H1 (cell line): ENCODE measurements at regions not wholly inside any gene's neighbourhood (a gene's known extent, or its start where the extent isn't known, plus 50 kb on each side); places are given as distances from the start of the nearest gene placed in this dataset.

ENCODE experiments used
- CBX8 ChIP-seq: fragments of 300-800, 300-1000 bp; sonication (generic); IDR thresholded peaks from 2 replicates; pipeline ENCODE4 v1.7.1; 2016; ENCODE audit warnings: low read depth, low read length, borderline replicate concordance
- JUND ChIP-seq: IDR thresholded peaks from 2 replicates; pipeline ENCODE4 v1.6.1; 2011; ENCODE audit warnings: mild to moderate bottlenecking, improper control_type of control experiment, low read length
- PHF8 ChIP-seq: fragments of 200-600 bp; sonication (generic); conservative IDR thresholded peaks from 2 replicates; pipeline ENCODE4 v1.7.1; 2012; ENCODE audit warnings: low read depth, mild to moderate bottlenecking, inconsistent platforms, low read length, moderate library complexity
- RAD21 ChIP-seq, 2 experiments: IDR thresholded peaks in 1 of 2; conservative IDR thresholded peaks in 1 of 2; 2 replicates each; pipeline ENCODE4 v1.6.1; 2011; ENCODE audit warnings: low read depth in 2 of 2, low read length in 2 of 2, improper control_type of control experiment in 1 of 2, inconsistent platforms in 1 of 2, mild to moderate bottlenecking in 1 of 2, moderate library complexity in 1 of 2
- SAP30 ChIP-seq: fragments of 300-600 bp; sonication (generic); IDR thresholded peaks from 2 replicates; pipeline ENCODE4 v1.7.1; 2012; ENCODE audit warnings: low read length, moderate library complexity, mild to moderate bottlenecking, inconsistent platforms; ENCODE audit not compliant: insufficient read depth, insufficient replicate concordance
- SIX5 ChIP-seq: IDR thresholded peaks from 2 replicates; pipeline ENCODE4 v1.6.1; 2011; ENCODE audit warnings: mild to moderate bottlenecking, low read depth, low read length
- SP4 ChIP-seq: IDR thresholded peaks from 2 replicates; pipeline ENCODE4 v1.6.1; 2012; ENCODE audit warnings: low read length, inconsistent platforms
- TAF1 ChIP-seq: IDR thresholded peaks from 2 replicates; pipeline ENCODE4 v1.6.1; 2011; ENCODE audit warnings: mild to moderate bottlenecking, low read depth, low read length
- TBP ChIP-seq: IDR thresholded peaks from 2 replicates; pipeline ENCODE4 v1.6.1; 2011; ENCODE audit warnings: low read depth, low read length, improper control_type of control experiment
- TF ChIP-seq, protein P1 (sequence below): fragments of 300-600 bp; sonication (generic); IDR thresholded peaks from 2 replicates; pipeline ENCODE4 v1.7.1; 2012; ENCODE audit warnings: low read length, moderate library complexity, mild to moderate bottlenecking, inconsistent platforms; ENCODE audit not compliant: insufficient replicate concordance

DNA sequence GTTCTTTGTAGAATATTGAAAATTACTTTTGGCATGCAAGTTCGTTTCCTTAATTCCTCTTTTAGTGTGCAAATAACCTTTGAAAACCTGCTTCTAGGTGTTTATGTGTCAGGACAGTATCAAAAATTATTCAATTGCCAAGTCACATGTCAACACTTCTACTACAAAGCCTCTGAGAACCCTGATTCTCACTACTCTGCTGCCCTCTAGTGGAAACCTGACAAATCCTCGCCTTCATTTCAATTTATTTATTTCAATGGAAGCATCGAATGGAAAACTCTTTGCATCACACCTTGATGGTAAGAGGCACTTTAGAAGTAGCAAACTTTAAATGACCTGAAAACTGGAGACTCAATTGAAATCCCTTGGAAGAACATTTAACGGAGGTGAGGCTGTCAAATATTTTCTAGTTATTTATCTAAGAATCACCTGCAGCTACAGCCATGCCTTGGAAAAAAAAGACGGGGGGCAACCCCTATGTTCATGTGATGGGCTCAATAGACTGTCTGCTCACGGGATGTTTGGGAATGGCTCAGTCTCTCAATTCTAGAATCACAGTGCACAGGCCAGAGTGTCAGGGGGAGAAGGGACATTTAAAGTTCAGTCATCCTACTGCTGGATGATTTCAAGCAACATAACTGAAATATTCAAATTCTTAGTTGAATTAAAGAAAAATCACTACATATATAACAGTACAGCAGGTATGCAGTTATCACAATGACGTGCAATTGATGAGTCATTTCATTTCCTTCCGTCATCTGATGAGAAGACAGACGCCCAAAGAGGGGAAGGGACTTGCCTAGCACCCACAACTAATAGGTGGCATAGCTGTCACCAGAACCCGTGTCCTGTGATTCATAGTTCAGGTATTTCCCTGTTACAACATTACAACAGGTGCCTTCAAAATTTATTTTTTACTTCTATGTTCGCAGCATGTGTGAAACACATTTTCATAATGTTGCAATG is 563.9 kb downstream of the TOX3 start (continued):
- TF ChIP-seq, protein P1, sequence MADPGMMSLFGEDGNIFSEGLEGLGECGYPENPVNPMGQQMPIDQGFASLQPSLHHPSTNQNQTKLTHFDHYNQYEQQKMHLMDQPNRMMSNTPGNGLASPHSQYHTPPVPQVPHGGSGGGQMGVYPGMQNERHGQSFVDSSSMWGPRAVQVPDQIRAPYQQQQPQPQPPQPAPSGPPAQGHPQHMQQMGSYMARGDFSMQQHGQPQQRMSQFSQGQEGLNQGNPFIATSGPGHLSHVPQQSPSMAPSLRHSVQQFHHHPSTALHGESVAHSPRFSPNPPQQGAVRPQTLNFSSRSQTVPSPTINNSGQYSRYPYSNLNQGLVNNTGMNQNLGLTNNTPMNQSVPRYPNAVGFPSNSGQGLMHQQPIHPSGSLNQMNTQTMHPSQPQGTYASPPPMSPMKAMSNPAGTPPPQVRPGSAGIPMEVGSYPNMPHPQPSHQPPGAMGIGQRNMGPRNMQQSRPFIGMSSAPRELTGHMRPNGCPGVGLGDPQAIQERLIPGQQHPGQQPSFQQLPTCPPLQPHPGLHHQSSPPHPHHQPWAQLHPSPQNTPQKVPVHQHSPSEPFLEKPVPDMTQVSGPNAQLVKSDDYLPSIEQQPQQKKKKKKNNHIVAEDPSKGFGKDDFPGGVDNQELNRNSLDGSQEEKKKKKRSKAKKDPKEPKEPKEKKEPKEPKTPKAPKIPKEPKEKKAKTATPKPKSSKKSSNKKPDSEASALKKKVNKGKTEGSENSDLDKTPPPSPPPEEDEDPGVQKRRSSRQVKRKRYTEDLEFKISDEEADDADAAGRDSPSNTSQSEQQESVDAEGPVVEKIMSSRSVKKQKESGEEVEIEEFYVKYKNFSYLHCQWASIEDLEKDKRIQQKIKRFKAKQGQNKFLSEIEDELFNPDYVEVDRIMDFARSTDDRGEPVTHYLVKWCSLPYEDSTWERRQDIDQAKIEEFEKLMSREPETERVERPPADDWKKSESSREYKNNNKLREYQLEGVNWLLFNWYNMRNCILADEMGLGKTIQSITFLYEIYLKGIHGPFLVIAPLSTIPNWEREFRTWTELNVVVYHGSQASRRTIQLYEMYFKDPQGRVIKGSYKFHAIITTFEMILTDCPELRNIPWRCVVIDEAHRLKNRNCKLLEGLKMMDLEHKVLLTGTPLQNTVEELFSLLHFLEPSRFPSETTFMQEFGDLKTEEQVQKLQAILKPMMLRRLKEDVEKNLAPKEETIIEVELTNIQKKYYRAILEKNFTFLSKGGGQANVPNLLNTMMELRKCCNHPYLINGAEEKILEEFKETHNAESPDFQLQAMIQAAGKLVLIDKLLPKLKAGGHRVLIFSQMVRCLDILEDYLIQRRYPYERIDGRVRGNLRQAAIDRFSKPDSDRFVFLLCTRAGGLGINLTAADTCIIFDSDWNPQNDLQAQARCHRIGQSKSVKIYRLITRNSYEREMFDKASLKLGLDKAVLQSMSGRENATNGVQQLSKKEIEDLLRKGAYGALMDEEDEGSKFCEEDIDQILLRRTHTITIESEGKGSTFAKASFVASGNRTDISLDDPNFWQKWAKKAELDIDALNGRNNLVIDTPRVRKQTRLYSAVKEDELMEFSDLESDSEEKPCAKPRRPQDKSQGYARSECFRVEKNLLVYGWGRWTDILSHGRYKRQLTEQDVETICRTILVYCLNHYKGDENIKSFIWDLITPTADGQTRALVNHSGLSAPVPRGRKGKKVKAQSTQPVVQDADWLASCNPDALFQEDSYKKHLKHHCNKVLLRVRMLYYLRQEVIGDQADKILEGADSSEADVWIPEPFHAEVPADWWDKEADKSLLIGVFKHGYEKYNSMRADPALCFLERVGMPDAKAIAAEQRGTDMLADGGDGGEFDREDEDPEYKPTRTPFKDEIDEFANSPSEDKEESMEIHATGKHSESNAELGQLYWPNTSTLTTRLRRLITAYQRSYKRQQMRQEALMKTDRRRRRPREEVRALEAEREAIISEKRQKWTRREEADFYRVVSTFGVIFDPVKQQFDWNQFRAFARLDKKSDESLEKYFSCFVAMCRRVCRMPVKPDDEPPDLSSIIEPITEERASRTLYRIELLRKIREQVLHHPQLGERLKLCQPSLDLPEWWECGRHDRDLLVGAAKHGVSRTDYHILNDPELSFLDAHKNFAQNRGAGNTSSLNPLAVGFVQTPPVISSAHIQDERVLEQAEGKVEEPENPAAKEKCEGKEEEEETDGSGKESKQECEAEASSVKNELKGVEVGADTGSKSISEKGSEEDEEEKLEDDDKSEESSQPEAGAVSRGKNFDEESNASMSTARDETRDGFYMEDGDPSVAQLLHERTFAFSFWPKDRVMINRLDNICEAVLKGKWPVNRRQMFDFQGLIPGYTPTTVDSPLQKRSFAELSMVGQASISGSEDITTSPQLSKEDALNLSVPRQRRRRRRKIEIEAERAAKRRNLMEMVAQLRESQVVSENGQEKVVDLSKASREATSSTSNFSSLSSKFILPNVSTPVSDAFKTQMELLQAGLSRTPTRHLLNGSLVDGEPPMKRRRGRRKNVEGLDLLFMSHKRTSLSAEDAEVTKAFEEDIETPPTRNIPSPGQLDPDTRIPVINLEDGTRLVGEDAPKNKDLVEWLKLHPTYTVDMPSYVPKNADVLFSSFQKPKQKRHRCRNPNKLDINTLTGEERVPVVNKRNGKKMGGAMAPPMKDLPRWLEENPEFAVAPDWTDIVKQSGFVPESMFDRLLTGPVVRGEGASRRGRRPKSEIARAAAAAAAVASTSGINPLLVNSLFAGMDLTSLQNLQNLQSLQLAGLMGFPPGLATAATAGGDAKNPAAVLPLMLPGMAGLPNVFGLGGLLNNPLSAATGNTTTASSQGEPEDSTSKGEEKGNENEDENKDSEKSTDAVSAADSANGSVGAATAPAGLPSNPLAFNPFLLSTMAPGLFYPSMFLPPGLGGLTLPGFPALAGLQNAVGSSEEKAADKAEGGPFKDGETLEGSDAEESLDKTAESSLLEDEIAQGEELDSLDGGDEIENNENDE, result no peak
- TF ChIP-seq TAF1 (no peak), TBP (no peak), SIX5 (no peak), CBX8 (no peak), JUND (no peak), RAD21 (IDR thresholded peaks at IDR 0.05 in 1 of 2, conservative IDR thresholded peaks at IDR 0.05 in 1 of 2; ENCODE audit: low read depth in 2 of 2, low read length in 2 of 2) (peak; percentile 95 to 98), SP4 (no peak), PHF8 (no peak), SAP30 (no peak)
